Esophagus mucosa (tissue), 1 donor: ENCODE measurements at regions not wholly inside any gene's neighbourhood (a gene's known extent, or its start where the extent isn't known, plus 50 kb on each side); places are given as distances from the start of the nearest gene placed in this dataset.
"Not testable (repeated sequence)": the region's sequence is repeated elsewhere in the genome, so short reads cannot be mapped to it uniquely, and the experiment has no call there.

Source experiments
- ATAC-seq: fragments of 200-7000 bp; cut with Tn5 transposase; one replicate; pipeline ENCODE4 v1.9.1; 2020
- donor health status: DM: yes; HTN: yes; CAD: no.

GRCh38 chr3:3902161-3902560 is 102.9 kb downstream of the LRRN1 start:
- ATAC-seq: no peak

GRCh38 chr3:3906171-3906570 is 106.9 kb downstream of the LRRN1 start:
- no peak for ATAC-seq

GRCh38 chr3:3907023-3907422 is 107.8 kb downstream of the LRRN1 start:
- peak; percentile 43 for ATAC-seq

- no peak for ATAC-seq
These were observed 119.5 kb downstream of the LRRN1 start for GRCh38 chr3:3918763-3919162.

- ATAC-seq: no peak
These were observed 120.1 kb downstream of the LRRN1 start for GRCh38 chr3:3919316-3919715.

- ATAC-seq: no peak
These were observed 124.4 kb downstream of the LRRN1 start for GRCh38 chr3:3923619-3924018.

GRCh38 chr3:3927198-3927597 is 128.0 kb downstream of the LRRN1 start:
- ATAC-seq: no peak

GRCh38 chr3:3927965-3928364 is 128.7 kb downstream of the LRRN1 start:
- ATAC-seq: no peak

GRCh38 chr3:3941380-3941779 is 142.1 kb downstream of the LRRN1 start:
- not testable (repeated sequence) for ATAC-seq

GRCh38 chr3:3951071-3951470 is 151.8 kb downstream of the LRRN1 start:
- no peak for ATAC-seq

- ATAC-seq: no peak
These were observed 152.3 kb downstream of the LRRN1 start for GRCh38 chr3:3951501-3951900.

GRCh38 chr3:3962867-3963266 is 163.6 kb downstream of the LRRN1 start:
- not testable (repeated sequence) for ATAC-seq

- no peak for ATAC-seq
These were observed 184.8 kb downstream of the LRRN1 start for GRCh38 chr3:3984053-3984452.

- ATAC-seq: no peak
These were observed 192.4 kb downstream of the LRRN1 start for GRCh38 chr3:3991598-3991997.

GRCh38 chr3:3992312-3992874 is 193.2 kb downstream of the LRRN1 start:
- ATAC-seq: no peak

GRCh38 chr3:3998140-3998922 is 199.1 kb downstream of the LRRN1 start:
- no peak for ATAC-seq

GRCh38 chr3:3999340-3999739 is 200.1 kb downstream of the LRRN1 start:
- not testable (repeated sequence) for ATAC-seq

GRCh38 chr3:4001976-4002375 is 202.7 kb downstream of the LRRN1 start:
- no peak for ATAC-seq

GRCh38 chr3:4006288-4006687 is 207.1 kb downstream of the LRRN1 start:
- no peak for ATAC-seq

GRCh38 chr3:4008205-4008604 is 209.0 kb downstream of the LRRN1 start:
- no peak for ATAC-seq

GRCh38 chr3:4011166-4011565 is 211.9 kb downstream of the LRRN1 start:
- ATAC-seq: no peak

GRCh38 chr3:4015426-4015825 is 216.2 kb downstream of the LRRN1 start:
- no peak for ATAC-seq

GRCh38 chr3:4019501-4019900 is 220.3 kb downstream of the LRRN1 start:
- ATAC-seq: no peak

GRCh38 chr3:4021162-4021561 is 221.9 kb downstream of the LRRN1 start:
- no peak for ATAC-seq

GRCh38 chr3:4029135-4029534 is 229.9 kb downstream of the LRRN1 start:
- no peak for ATAC-seq
